Mucosa of rectum (tissue), 2 donors: ENCODE measurements at regions not wholly inside any gene's neighbourhood (a gene's known extent, or its start where the extent isn't known, plus 50 kb on each side); places are given as distances from the start of the nearest gene placed in this dataset.
"Not testable (repeated sequence)": the region's sequence is repeated elsewhere in the genome, so short reads cannot be mapped to it uniquely, and the experiment has no call there.

Source experiments
- H3K27ac ChIP-seq, 2 donors: one replicate each; pipeline ENCODE4 v1.7.0; 2013; ENCODE audit warnings: inconsistent platforms in 2 of 2, low read depth in 2 of 2, low read length in 2 of 2
- H3K27me3 ChIP-seq, 2 donors: one replicate each; pipeline ENCODE4 v1.7.0; 2013; ENCODE audit warnings: low read length in 2 of 2; ENCODE audit not compliant: control insufficient read depth in 2 of 2, insufficient read depth in 2 of 2
- H3K36me3 ChIP-seq, 2 donors: one replicate each; pipeline ENCODE4 v1.7.0; 2013; ENCODE audit warnings: low read length in 2 of 2; ENCODE audit not compliant: control insufficient read depth in 2 of 2, insufficient read depth in 2 of 2
- H3K4me1 ChIP-seq, 2 donors: one replicate each; pipeline ENCODE4 v1.7.0; 2013; ENCODE audit warnings: low read length in 2 of 2, mild to moderate bottlenecking in 1 of 2; ENCODE audit not compliant: control insufficient read depth in 2 of 2, insufficient read depth in 2 of 2
- H3K4me3 ChIP-seq, 2 donors: one replicate each; pipeline ENCODE4 v1.7.0; 2013; ENCODE audit warnings: low read length in 2 of 2
- H3K9ac ChIP-seq, 2 donors: one replicate each; pipeline ENCODE4 v1.7.0; 2013; ENCODE audit warnings: low read length in 2 of 2, low read depth in 1 of 2, mild to moderate bottlenecking in 1 of 2
- H3K9me3 ChIP-seq, 2 donors: one replicate each; pipeline ENCODE4 v1.7.0; 2013; ENCODE audit warnings: low read length in 2 of 2; ENCODE audit not compliant: control insufficient read depth in 2 of 2
- donor health status: healthy.
- donor health status: Normal muscosa, but diverticular disease.

- H3K4me1 ChIP-seq = no peaks in the 10 kb centered on the region
- H3K27me3 ChIP-seq = no peaks in the 10 kb centered on the region
- no peak overlapping the region for H3K9ac ChIP-seq
- no peak overlapping the region for H3K4me3 ChIP-seq
- no peaks in the 10 kb centered on the region for H3K36me3 ChIP-seq
- no peak overlapping the region for H3K27ac ChIP-seq
- peaks cover 0 to 2% of the 10 kb centered on the region in 2 donors for H3K9me3 ChIP-seq
These were observed 965.7 kb downstream of the NCAM2 start for GRCh38 chr21:21963911-21964310.

GRCh38 chr21:21968810-21969209 lies 970.6 kb downstream of the NCAM2 start:
- no peak overlapping the region for H3K27ac ChIP-seq
- H3K9me3 ChIP-seq = peaks cover 0 to 1% of the 10 kb centered on the region in 2 donors
- no peaks in the 10 kb centered on the region for H3K36me3 ChIP-seq
- no peak overlapping the region for H3K9ac ChIP-seq
- no peaks in the 10 kb centered on the region for H3K27me3 ChIP-seq
- H3K4me1 ChIP-seq = no peaks in the 10 kb centered on the region
- no peak overlapping the region for H3K4me3 ChIP-seq

- Histone ChIP-seq H3K9ac (no peak overlapping the region), H3K36me3 (no peaks in the 10 kb centered on the region), H3K27ac (no peak overlapping the region), H3K27me3 (no peaks in the 10 kb centered on the region), H3K4me3 (no peak overlapping the region), H3K9me3 (no peaks in the 10 kb centered on the region), H3K4me1 (no peaks in the 10 kb centered on the region)
These were observed 971.0 kb downstream of the NCAM2 start for GRCh38 chr21:21969211-21969610.

GRCh38 chr21:21971384-21971783 lies 973.2 kb downstream of the NCAM2 start:
- no peak overlapping the region for H3K4me3 ChIP-seq
- H3K4me1 ChIP-seq = no peaks in the 10 kb centered on the region
- H3K9me3 ChIP-seq = no peaks in the 10 kb centered on the region
- no peak overlapping the region for H3K9ac ChIP-seq
- H3K27ac ChIP-seq = no peak overlapping the region
- H3K36me3 ChIP-seq = no peaks in the 10 kb centered on the region
- H3K27me3 ChIP-seq = no peaks in the 10 kb centered on the region

- Histone ChIP-seq H3K9me3 (no peaks in the 10 kb centered on the region), H3K36me3 (no peaks in the 10 kb centered on the region), H3K4me1 (no peaks in the 10 kb centered on the region), H3K27me3 (no peaks in the 10 kb centered on the region), H3K4me3 (no peak overlapping the region), H3K9ac (no peak overlapping the region), H3K27ac (no peak overlapping the region)
These were observed 975.6 kb downstream of the NCAM2 start for GRCh38 chr21:21973806-21974205.

GRCh38 chr21:21996891-21997290 lies 998.7 kb downstream of the NCAM2 start:
- H3K27me3 ChIP-seq = no peaks in the 10 kb centered on the region
- no peak overlapping the region for H3K4me3 ChIP-seq
- H3K4me1 ChIP-seq = no peaks in the 10 kb centered on the region
- no peak overlapping the region for H3K27ac ChIP-seq
- H3K36me3 ChIP-seq = no peaks in the 10 kb centered on the region
- H3K9ac ChIP-seq = no peak overlapping the region
- H3K9me3 ChIP-seq = no peaks in the 10 kb centered on the region

GRCh38 chr21:21997390-21998333 lies 999.5 kb downstream of the NCAM2 start:
- Histone ChIP-seq H3K36me3 (no peaks in the 10 kb centered on the region), H3K27ac (no peak overlapping the region), H3K9ac (no peak overlapping the region), H3K4me3 (no peak overlapping the region), H3K4me1 (no peaks in the 10 kb centered on the region), H3K27me3 (no peaks in the 10 kb centered on the region), H3K9me3 (no peaks in the 10 kb centered on the region)

- no peaks in the 10 kb centered on the region for H3K27me3 ChIP-seq
- no peaks in the 10 kb centered on the region for H3K9me3 ChIP-seq
- H3K4me3 ChIP-seq = no peak overlapping the region
- no peak overlapping the region for H3K27ac ChIP-seq
- no peak overlapping the region for H3K9ac ChIP-seq
- H3K36me3 ChIP-seq = no peaks in the 10 kb centered on the region
- no peaks in the 10 kb centered on the region for H3K4me1 ChIP-seq
These were observed 1021.6 kb downstream of the NCAM2 start for GRCh38 chr21:22019766-22020165.

GRCh38 chr21:22020221-22020620 lies 1022.0 kb downstream of the NCAM2 start:
- no peaks in the 10 kb centered on the region for H3K27me3 ChIP-seq
- H3K36me3 ChIP-seq = no peaks in the 10 kb centered on the region
- no peaks in the 10 kb centered on the region for H3K9me3 ChIP-seq

GRCh38 chr21:22023896-22024295 lies 1025.7 kb downstream of the NCAM2 start:
- H3K9ac ChIP-seq, H3K27ac ChIP-seq, H3K4me1 ChIP-seq, H3K27me3 ChIP-seq, H3K4me3 ChIP-seq, H3K36me3 ChIP-seq, H3K9me3 ChIP-seq: not testable (repeated sequence)

More at GRCh38 chr21:22020221-22020620, 1022.0 kb downstream of the NCAM2 start:
- Histone ChIP-seq H3K4me1 (no peaks in the 10 kb centered on the region), H3K27ac (no peak overlapping the region), H3K9ac (no peak overlapping the region), H3K4me3 (no peak overlapping the region)
